ENCODE measurements at regions not wholly inside any gene's neighbourhood (a gene's known extent, or its start where the extent isn't known, plus 50 kb on each side); places are given as distances from the start of the nearest gene placed in this dataset.

GRCh38 chr4:95959182-95959581 lies 119.3 kb downstream of the PDHA2 start:
- no peaks in the 10 kb centered on the region for H3K27me3 ChIP-seq
- intact Hi-C loops (cut with DNase I; ENCODE audit: low total_unique reads): no loop called here
- no peak overlapping the region for H3K27ac ChIP-seq
- H3K4me3 ChIP-seq: no peak overlapping the region
- H3K4me1 ChIP-seq: no peaks in the 10 kb centered on the region
- no peak for DNase-seq
- H3K36me3 ChIP-seq: no peaks in the 10 kb centered on the region
- no peak for TF ChIP-seq CTCF (IDR thresholded peaks at IDR 0.05)
- TF ChIP-seq POLR2A (IDR thresholded peaks at IDR 0.05): no peak
- no peaks in the 10 kb centered on the region for H3K9me3 ChIP-seq

- no peak for DNase-seq
- intact Hi-C loops (cut with DNase I; ENCODE audit: low total_unique reads): no loop called here
Measured at GRCh38 chr4:95959633-95960032, 119.7 kb downstream of the PDHA2 start.

GRCh38 chr4:95963456-95963855 lies 123.6 kb downstream of the PDHA2 start:
- intact Hi-C loops (cut with DNase I; ENCODE audit: low total_unique reads): no loop called here
- no peaks in the 10 kb centered on the region for H3K36me3 ChIP-seq
- no peaks in the 10 kb centered on the region for H3K9me3 ChIP-seq
- no peaks in the 10 kb centered on the region for H3K27me3 ChIP-seq
- no peak for TF ChIP-seq POLR2A (IDR thresholded peaks at IDR 0.05)
- no peak for TF ChIP-seq CTCF (IDR thresholded peaks at IDR 0.05)
- no peak for DNase-seq
- no peak overlapping the region for H3K4me3 ChIP-seq
- H3K27ac ChIP-seq: no peak overlapping the region
- no peaks in the 10 kb centered on the region for H3K4me1 ChIP-seq

More at GRCh38 chr4:95959633-95960032, 119.7 kb downstream of the PDHA2 start:
- Histone ChIP-seq H3K9me3 (no peaks in the 10 kb centered on the region), H3K27ac (no peak overlapping the region), H3K36me3 (no peaks in the 10 kb centered on the region), H3K27me3 (no peaks in the 10 kb centered on the region), H3K4me3 (no peak overlapping the region), H3K4me1 (no peaks in the 10 kb centered on the region)
- no peak for TF ChIP-seq POLR2A (IDR thresholded peaks at IDR 0.05)
- TF ChIP-seq CTCF (IDR thresholded peaks at IDR 0.05): no peak

- DNase-seq: no peak
- intact Hi-C loops (cut with DNase I; ENCODE audit: low total_unique reads): no loop called here
- no peak for TF ChIP-seq POLR2A (IDR thresholded peaks at IDR 0.05)
- no peak for TF ChIP-seq CTCF (IDR thresholded peaks at IDR 0.05)
Measured at GRCh38 chr4:95979961-95980876, 140.3 kb downstream of the PDHA2 start.

GRCh38 chr4:95980877-95981360 lies 141.0 kb downstream of the PDHA2 start:
- Histone ChIP-seq H3K27me3 (no peaks in the 10 kb centered on the region), H3K9me3 (no peaks in the 10 kb centered on the region), H3K4me3 (no peak overlapping the region), H3K36me3 (no peaks in the 10 kb centered on the region), H3K27ac (no peak overlapping the region), H3K4me1 (no peaks in the 10 kb centered on the region)
- DNase-seq: no peak
- intact Hi-C loops (cut with DNase I; ENCODE audit: low total_unique reads): no loop called here
- no peak for TF ChIP-seq CTCF (IDR thresholded peaks at IDR 0.05)
- no peak for TF ChIP-seq POLR2A (IDR thresholded peaks at IDR 0.05)

More at GRCh38 chr4:95979961-95980876, 140.3 kb downstream of the PDHA2 start:
- Histone ChIP-seq H3K4me1 (no peaks in the 10 kb centered on the region), H3K36me3 (no peaks in the 10 kb centered on the region), H3K27me3 (no peaks in the 10 kb centered on the region), H3K27ac (no peak overlapping the region), H3K4me3 (no peak overlapping the region), H3K9me3 (no peaks in the 10 kb centered on the region)
